ENCODE measurements at regions not wholly inside any gene's neighbourhood (a gene's known extent, or its start where the extent isn't known, plus 50 kb on each side); places are given as distances from the start of the nearest gene placed in this dataset.

DNA sequence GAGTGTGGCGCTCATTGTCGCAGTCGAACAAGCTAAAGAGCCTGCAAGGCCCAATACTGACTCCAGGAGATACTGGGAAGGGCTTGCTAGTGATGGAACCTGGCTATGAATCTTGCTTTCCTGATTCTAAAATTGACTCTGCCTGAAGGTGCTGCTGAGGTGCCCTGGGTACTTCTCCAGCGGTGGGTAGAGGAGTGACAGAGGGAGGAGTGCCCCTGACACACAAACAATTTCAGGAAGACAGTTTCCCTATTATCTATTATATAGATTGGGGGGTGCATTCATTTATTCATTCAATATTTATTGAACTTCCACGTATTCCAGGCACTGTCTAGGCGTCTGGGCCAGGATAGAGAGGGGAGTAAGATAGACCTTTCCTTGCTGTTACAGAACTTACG is 339.2 kb upstream of the GATB start:
- Histone ChIP-seq H3K79me2 (ENCODE audit: low read length) (no peaks in the 10 kb centered on the region), H3K9ac (ENCODE audit: low read length) (peak overlapping the region; percentile 21; the same call in 1 of the 2 replicates), H3K36me3 (ENCODE audit: low read depth, low read length) (no peaks in the 10 kb centered on the region), H2AFZ (ENCODE audit: low read length) (peak overlapping the region; percentile 47), H3K9me3 (ENCODE audit: low read length) (no peaks in the 10 kb centered on the region), H3K27ac (ENCODE audit: low read length) (peak overlapping the region; percentile 87), H3K9me2 (replicated peaks; ENCODE audit: low read length) (no peaks in the 10 kb centered on the region), H3F3A (ENCODE audit: low read length, unreplicated experiment) (peaks cover 5% of the 10 kb centered on the region), H3K4me1 (ENCODE audit: insufficient read depth, low read length) (peaks cover 51% of the 10 kb centered on the region), H3K27me3 (ENCODE audit: low read length) (no peaks in the 10 kb centered on the region), H4K20me1 (ENCODE audit: low read length) (no peaks in the 10 kb centered on the region), H3K4me3 (ENCODE audit: low read length) (no peak overlapping the region), H3K4me2 (ENCODE audit: low read length) (0 out of 2 replicates have a peak overlapping the region, but pooled peaks have one; percentile 60)
- intact Hi-C loops (cut with micrococcal nuclease), result loop anchor here (10.0 kb wide), 2 partner anchors 175 to 255 kb away; no protein-coding TSS in a partner anchor
- ATAC-seq (no peak), DNase-seq (no peak)
- BruUV-seq (replicated peaks), result no TSS peak
- TF ChIP-seq, protein P1, sequence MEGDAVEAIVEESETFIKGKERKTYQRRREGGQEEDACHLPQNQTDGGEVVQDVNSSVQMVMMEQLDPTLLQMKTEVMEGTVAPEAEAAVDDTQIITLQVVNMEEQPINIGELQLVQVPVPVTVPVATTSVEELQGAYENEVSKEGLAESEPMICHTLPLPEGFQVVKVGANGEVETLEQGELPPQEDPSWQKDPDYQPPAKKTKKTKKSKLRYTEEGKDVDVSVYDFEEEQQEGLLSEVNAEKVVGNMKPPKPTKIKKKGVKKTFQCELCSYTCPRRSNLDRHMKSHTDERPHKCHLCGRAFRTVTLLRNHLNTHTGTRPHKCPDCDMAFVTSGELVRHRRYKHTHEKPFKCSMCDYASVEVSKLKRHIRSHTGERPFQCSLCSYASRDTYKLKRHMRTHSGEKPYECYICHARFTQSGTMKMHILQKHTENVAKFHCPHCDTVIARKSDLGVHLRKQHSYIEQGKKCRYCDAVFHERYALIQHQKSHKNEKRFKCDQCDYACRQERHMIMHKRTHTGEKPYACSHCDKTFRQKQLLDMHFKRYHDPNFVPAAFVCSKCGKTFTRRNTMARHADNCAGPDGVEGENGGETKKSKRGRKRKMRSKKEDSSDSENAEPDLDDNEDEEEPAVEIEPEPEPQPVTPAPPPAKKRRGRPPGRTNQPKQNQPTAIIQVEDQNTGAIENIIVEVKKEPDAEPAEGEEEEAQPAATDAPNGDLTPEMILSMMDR (conservative IDR thresholded peaks at IDR 0.05; ENCODE audit: low read depth, low read length), result no peak
- no peak for TF ChIP-seq EZH2 (IDR thresholded peaks at IDR 0.05; ENCODE audit: low read length, unreplicated experiment)
- TF ChIP-seq EZH2phosphoT487 (IDR thresholded peaks at IDR 0.05; ENCODE audit: borderline replicate concordance, low read length), result no peak
- CTCF ChIA-PET, result no interaction called here
- POLR2A ChIA-PET (ENCODE audit: unreplicated experiment), result no interaction called here

DNA sequence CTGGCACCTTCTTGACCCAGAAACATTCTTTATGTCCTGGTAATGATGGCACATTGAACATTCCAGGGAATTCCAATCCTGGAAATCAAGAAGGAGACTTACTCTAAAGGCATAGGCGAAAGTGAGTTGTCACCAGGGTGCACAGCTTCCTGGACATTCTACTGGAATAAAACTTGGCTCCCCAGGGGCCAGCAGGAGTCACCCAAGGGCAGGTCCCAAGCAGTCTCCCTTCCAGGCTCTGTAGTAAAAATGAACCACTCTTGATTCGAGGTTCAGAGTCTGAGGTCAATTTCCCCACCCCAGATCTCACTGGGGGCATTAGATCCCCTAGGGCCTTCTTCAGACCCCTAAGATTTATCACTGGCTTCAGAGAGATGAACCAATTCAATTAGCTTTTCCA is 338.7 kb upstream of the GATB start:
- Histone ChIP-seq H3K36me3 (ENCODE audit: low read depth, low read length) (no peaks in the 10 kb centered on the region), H3K27me3 (ENCODE audit: low read length) (no peaks in the 10 kb centered on the region), H4K20me1 (ENCODE audit: low read length) (no peaks in the 10 kb centered on the region), H3F3A (ENCODE audit: low read length, unreplicated experiment) (peaks cover 5% of the 10 kb centered on the region), H3K79me2 (ENCODE audit: low read length) (no peaks in the 10 kb centered on the region), H3K9me3 (ENCODE audit: low read length) (no peaks in the 10 kb centered on the region), H3K4me2 (ENCODE audit: low read length) (no peak overlapping the region), H3K4me3 (ENCODE audit: low read length) (no peak overlapping the region), H3K9me2 (replicated peaks; ENCODE audit: low read length) (no peaks in the 10 kb centered on the region), H3K9ac (ENCODE audit: low read length) (no peak overlapping the region), H3K27ac (ENCODE audit: low read length) (0 out of 2 replicates have a peak overlapping the region, but pooled peaks have one; percentile 87), H2AFZ (ENCODE audit: low read length) (no peak overlapping the region), H3K4me1 (ENCODE audit: insufficient read depth, low read length) (peaks cover 55% of the 10 kb centered on the region)
- CTCF ChIA-PET, result no interaction called here
- DNase-seq, result no peak
- POLR2A ChIA-PET (ENCODE audit: unreplicated experiment), result no interaction called here
- BruUV-seq (replicated peaks), result no TSS peak
- ATAC-seq, result no peak
- TF ChIP-seq, protein P1 (conservative IDR thresholded peaks at IDR 0.05; ENCODE audit: low read depth, low read length), result 0 out of 2 replicates have a peak, but pooled peaks have one; percentile 16
- TF ChIP-seq EZH2 (IDR thresholded peaks at IDR 0.05; ENCODE audit: low read length, unreplicated experiment) (no peak), EZH2phosphoT487 (IDR thresholded peaks at IDR 0.05; ENCODE audit: borderline replicate concordance, low read length) (no peak)
- intact Hi-C loops (cut with micrococcal nuclease), result no loop called here

- Histone ChIP-seq H3K9me2 (replicated peaks; ENCODE audit: low read length) (no peaks in the 10 kb centered on the region), H3K4me1 (ENCODE audit: insufficient read depth, low read length) (peaks cover 59% of the 10 kb centered on the region), H3K79me2 (ENCODE audit: low read length) (no peaks in the 10 kb centered on the region), H3K27me3 (ENCODE audit: low read length) (no peaks in the 10 kb centered on the region), H3K4me2 (ENCODE audit: low read length) (no peak overlapping the region), H2AFZ (ENCODE audit: low read length) (no peak overlapping the region), H3K9me3 (ENCODE audit: low read length) (no peaks in the 10 kb centered on the region), H4K20me1 (ENCODE audit: low read length) (no peaks in the 10 kb centered on the region), H3K9ac (ENCODE audit: low read length) (no peak overlapping the region), H3F3A (ENCODE audit: low read length, unreplicated experiment) (peaks cover 5% of the 10 kb centered on the region), H3K4me3 (ENCODE audit: low read length) (no peak overlapping the region), H3K36me3 (ENCODE audit: low read depth, low read length) (no peaks in the 10 kb centered on the region), H3K27ac (ENCODE audit: low read length) (no peak overlapping the region)
- CTCF ChIA-PET, result no interaction called here
- POLR2A ChIA-PET (ENCODE audit: unreplicated experiment), result no interaction called here
- ATAC-seq (no peak), DNase-seq (no peak)
- TF ChIP-seq EZH2phosphoT487 (IDR thresholded peaks at IDR 0.05; ENCODE audit: borderline replicate concordance, low read length) (no peak), EZH2 (IDR thresholded peaks at IDR 0.05; ENCODE audit: low read length, unreplicated experiment) (no peak)
- TF ChIP-seq, protein P1 (conservative IDR thresholded peaks at IDR 0.05; ENCODE audit: low read depth, low read length), result no peak
- intact Hi-C loops (cut with micrococcal nuclease), result no loop called here
- no TSS peak for BruUV-seq (replicated peaks)
These were observed 338.2 kb upstream of the GATB start for GRCh38 chr4:152099061-152099425.

Data from PC-3 (cell line).